Lower leg skin (tissue), 3 donors: ENCODE measurements at regions not wholly inside any gene's neighbourhood (a gene's known extent, or its start where the extent isn't known, plus 50 kb on each side); places are given as distances from the start of the nearest gene placed in this dataset.

ENCODE experiments used
- POLR2A ChIP-seq, 2 donors: fragments of 450-650 bp; IDR thresholded peaks; one replicate each; pipeline ENCODE4 v1.6.1; 2016 to 2017; ENCODE audit warnings: antibody characterized with exemption in 2 of 2, mild to moderate bottlenecking in 1 of 2, moderate library complexity in 1 of 2
- TF ChIP-seq, protein P1 (sequence below), 3 donors: fragments of 450-650 bp; IDR thresholded peaks; one replicate each; pipeline ENCODE4 v1.5.1; 2016; ENCODE audit warnings: antibody characterized with exemption in 3 of 3, mild to moderate bottlenecking in 3 of 3, moderate library complexity in 2 of 3

DNA sequence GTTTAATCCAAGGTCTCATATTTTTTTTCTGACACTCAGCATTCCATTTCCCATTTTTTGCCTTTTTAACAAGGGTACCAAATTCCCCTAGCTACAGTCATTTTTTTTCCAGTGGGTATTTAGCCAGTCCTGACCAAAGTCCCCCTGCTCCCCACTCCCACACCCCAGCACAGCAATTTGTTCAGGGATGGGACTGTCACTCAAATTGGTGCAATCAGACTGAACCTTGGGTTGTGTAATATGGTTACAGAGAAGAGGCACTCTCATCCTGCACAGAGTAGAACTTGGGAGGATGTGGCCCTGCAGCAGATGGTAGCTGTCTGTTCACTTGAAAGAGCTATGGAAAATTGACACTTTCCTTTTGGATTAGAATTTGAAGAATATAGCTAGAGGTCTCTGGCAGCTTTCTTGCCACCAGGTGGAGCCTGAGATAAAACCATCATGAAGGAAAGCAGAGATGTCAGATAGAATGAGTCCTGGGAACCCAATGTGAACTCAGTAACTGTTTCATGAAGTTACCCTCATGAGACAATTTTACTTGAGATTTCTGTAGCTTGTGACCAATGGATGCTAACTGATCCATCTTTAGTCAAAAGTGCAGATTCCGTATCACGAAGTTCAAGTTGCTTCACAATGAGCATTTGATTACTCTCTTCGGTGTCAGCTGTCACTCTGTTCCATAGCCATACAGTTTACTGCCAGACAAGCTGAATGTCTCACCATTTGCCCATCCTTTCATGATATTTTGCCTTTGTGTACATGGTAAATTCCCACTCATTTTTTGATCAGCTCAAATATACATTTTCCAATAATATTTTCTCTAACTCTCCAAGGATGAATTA is 394.0 kb upstream of the SYT1 start:
- TF ChIP-seq POLR2A (IDR thresholded peaks at IDR 0.05) = no peak
- TF ChIP-seq, protein P1, sequence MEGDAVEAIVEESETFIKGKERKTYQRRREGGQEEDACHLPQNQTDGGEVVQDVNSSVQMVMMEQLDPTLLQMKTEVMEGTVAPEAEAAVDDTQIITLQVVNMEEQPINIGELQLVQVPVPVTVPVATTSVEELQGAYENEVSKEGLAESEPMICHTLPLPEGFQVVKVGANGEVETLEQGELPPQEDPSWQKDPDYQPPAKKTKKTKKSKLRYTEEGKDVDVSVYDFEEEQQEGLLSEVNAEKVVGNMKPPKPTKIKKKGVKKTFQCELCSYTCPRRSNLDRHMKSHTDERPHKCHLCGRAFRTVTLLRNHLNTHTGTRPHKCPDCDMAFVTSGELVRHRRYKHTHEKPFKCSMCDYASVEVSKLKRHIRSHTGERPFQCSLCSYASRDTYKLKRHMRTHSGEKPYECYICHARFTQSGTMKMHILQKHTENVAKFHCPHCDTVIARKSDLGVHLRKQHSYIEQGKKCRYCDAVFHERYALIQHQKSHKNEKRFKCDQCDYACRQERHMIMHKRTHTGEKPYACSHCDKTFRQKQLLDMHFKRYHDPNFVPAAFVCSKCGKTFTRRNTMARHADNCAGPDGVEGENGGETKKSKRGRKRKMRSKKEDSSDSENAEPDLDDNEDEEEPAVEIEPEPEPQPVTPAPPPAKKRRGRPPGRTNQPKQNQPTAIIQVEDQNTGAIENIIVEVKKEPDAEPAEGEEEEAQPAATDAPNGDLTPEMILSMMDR (IDR thresholded peaks at IDR 0.05) = no peak
